GM23338 (cell line): ENCODE measurements at regions not wholly inside any gene's neighbourhood (a gene's known extent, or its start where the extent isn't known, plus 50 kb on each side); places are given as distances from the start of the nearest gene placed in this dataset.
A peak's percentile ranks its signal among the peaks of the same experiment; 100 is the strongest.

Experiments
- ATAC-seq: fragments of 200-7000 bp; cut with Tn5 transposase; 3 replicates; pipeline ENCODE4 v1.9.1; 2020
- DNase-seq: peaks from one replicate; pipeline ENCODE4 v3.0.0-alpha.2; 2015; ENCODE audit warnings: low spot score
- H2AFZ ChIP-seq: fragments of 200-600 bp; sonication (generic); 2 replicates; pipeline ENCODE4 v1.8.0; 2016; ENCODE audit warnings: antibody characterized with exemption, mild to moderate bottlenecking, moderate library complexity
- H3F3A ChIP-seq: fragments of 200-600 bp; sonication (generic); replicated peaks from 2 replicates; pipeline ENCODE4 v1.8.0; 2017; ENCODE audit warnings: antibody characterized with exemption, mixed run types, low read depth
- H3K27ac ChIP-seq: fragments of 200-600 bp; sonication (generic); 2 replicates; pipeline ENCODE4 v1.6.1; 2016; ENCODE audit warnings: low read depth
- H3K27me3 ChIP-seq: fragments of 200-600 bp; sonication (generic); 2 replicates; pipeline ENCODE4 v1.8.0; 2016; ENCODE audit warnings: mild to moderate bottlenecking, mixed run types, moderate library complexity; ENCODE audit not compliant: insufficient read depth
- H3K36me3 ChIP-seq: fragments of 200-600 bp; sonication (generic); 2 replicates; pipeline ENCODE4 v1.8.0; 2016; ENCODE audit warnings: mild to moderate bottlenecking; ENCODE audit not compliant: insufficient read depth
- H3K4me1 ChIP-seq: fragments of 200-600 bp; sonication (generic); 2 replicates; pipeline ENCODE4 v1.8.0; 2016; ENCODE audit warnings: mild to moderate bottlenecking, moderate library complexity; ENCODE audit not compliant: insufficient read depth
- H3K4me2 ChIP-seq: fragments of 200-600 bp; sonication (generic); 2 replicates; pipeline ENCODE4 v1.7.1; 2017; ENCODE audit warnings: mixed run types
- H3K4me3 ChIP-seq: fragments of 200-600 bp; sonication (generic); 2 replicates; pipeline ENCODE4 v1.6.1; 2016; ENCODE audit warnings: mixed run types
- H3K79me2 ChIP-seq: fragments of 200-600 bp; sonication (generic); replicated peaks from 2 replicates; pipeline ENCODE4 v1.8.0; 2017; ENCODE audit warnings: mild to moderate bottlenecking; ENCODE audit not compliant: insufficient read depth
- H3K9me2 ChIP-seq: fragments of 200-600 bp; sonication (generic); 2 replicates; pipeline ENCODE4 v1.8.0; 2017; ENCODE audit not compliant: insufficient read depth
- H4K20me1 ChIP-seq: fragments of 200-600 bp; sonication (generic); replicated peaks from 2 replicates; pipeline ENCODE4 v1.8.0; 2017; ENCODE audit warnings: mild to moderate bottlenecking; ENCODE audit not compliant: insufficient read depth
- H3K27ac Mint-ChIP-seq: 2 replicates; pipeline ENCODE4 v1.8.0; 2020; ENCODE audit warnings: inconsistent platforms, mild to moderate bottlenecking, moderate library complexity, mixed read lengths
- H3K27me3 Mint-ChIP-seq: 3 replicates; pipeline ENCODE4 v1.8.0; 2022; ENCODE audit warnings: low read depth, mild to moderate bottlenecking, moderate library complexity, mixed read lengths, inconsistent platforms; ENCODE audit not compliant: insufficient read depth, poor library complexity
- H3K36me3 Mint-ChIP-seq: 3 replicates; pipeline ENCODE4 v1.8.0; 2021; ENCODE audit warnings: low read depth, mild to moderate bottlenecking, inconsistent platforms, moderate library complexity, mixed read lengths
- H3K4me1 Mint-ChIP-seq: 3 replicates; pipeline ENCODE4 v1.8.0; 2020; ENCODE audit warnings: mild to moderate bottlenecking, inconsistent platforms, mixed read lengths
- H3K4me3 Mint-ChIP-seq: 3 replicates; pipeline ENCODE4 v1.8.0; 2021; ENCODE audit warnings: moderate library complexity, mild to moderate bottlenecking, inconsistent platforms, mixed read lengths
- H3K9me3 Mint-ChIP-seq: 3 replicates; pipeline ENCODE4 v1.8.0; 2020; ENCODE audit warnings: moderate library complexity, mild to moderate bottlenecking, inconsistent platforms, mixed read lengths
- CREB1 ChIP-seq: fragments of 250-450 bp; sonication (Bioruptor Pico); IDR thresholded peaks from 2 replicates; pipeline ENCODE4 v1.5.0; 2020; ENCODE audit warnings: low read depth, mild to moderate bottlenecking, moderate library complexity
- EZH2 ChIP-seq: fragments of 200-600 bp; sonication (generic); IDR thresholded peaks from one replicate; pipeline ENCODE4 v1.8.0; 2017; ENCODE audit warnings: antibody characterized with exemption, mild to moderate bottlenecking, low read depth; ENCODE audit not compliant: unreplicated experiment
- EZH2phosphoT487 ChIP-seq: fragments of 200-600 bp; sonication (generic); IDR thresholded peaks from one replicate; pipeline ENCODE4 v1.8.1; 2018; ENCODE audit warnings: antibody characterized with exemption; ENCODE audit not compliant: unreplicated experiment
- JUNB ChIP-seq: IDR thresholded peaks from one replicate; pipeline ENCODE4 v1.6.1; 2016; ENCODE audit warnings: antibody characterized with exemption; ENCODE audit not compliant: unreplicated experiment
- NANOG ChIP-seq: IDR thresholded peaks from 2 replicates; pipeline ENCODE4 v1.6.1; 2016; ENCODE audit warnings: antibody characterized with exemption, borderline replicate concordance
- POLR2AphosphoS5 ChIP-seq: IDR thresholded peaks from 2 replicates; pipeline ENCODE4 v1.6.1; 2016; ENCODE audit warnings: antibody characterized with exemption, low read depth
- ZNF114 ChIP-seq: fragments of 250-450 bp; sonication (Bioruptor Pico); IDR thresholded peaks from 2 replicates; pipeline ENCODE4 v1.5.0; 2020; ENCODE audit warnings: mild to moderate bottlenecking, moderate library complexity
- ZNF331 ChIP-seq: fragments of 250-450 bp; sonication (Bioruptor Pico); IDR thresholded peaks from 2 replicates; pipeline ENCODE4 v1.5.0; 2020; ENCODE audit warnings: low read depth, mild to moderate bottlenecking, moderate library complexity
- TF ChIP-seq, protein P1 (sequence below): fragments of 250-450 bp; sonication (Bioruptor Pico); IDR thresholded peaks from 2 replicates; pipeline ENCODE4 v1.5.0; 2020; ENCODE audit warnings: mild to moderate bottlenecking, moderate library complexity
- TF ChIP-seq, protein P2 (sequence below): IDR thresholded peaks from 2 replicates; pipeline ENCODE4 v1.6.1; 2016; ENCODE audit warnings: antibody characterized with exemption
- TF ChIP-seq, protein P3 (sequence below), 2 experiments: fragments of 200-600 bp in 1 of 2; sonication (generic) in 1 of 2; conservative IDR thresholded peaks; 2 replicates each; pipeline versions ENCODE4 v1.5.1 to v1.6.1; 2016 to 2017; ENCODE audit warnings: antibody characterized with exemption in 2 of 2, low read depth in 2 of 2, mild to moderate bottlenecking in 2 of 2, moderate library complexity in 1 of 2

DNA sequence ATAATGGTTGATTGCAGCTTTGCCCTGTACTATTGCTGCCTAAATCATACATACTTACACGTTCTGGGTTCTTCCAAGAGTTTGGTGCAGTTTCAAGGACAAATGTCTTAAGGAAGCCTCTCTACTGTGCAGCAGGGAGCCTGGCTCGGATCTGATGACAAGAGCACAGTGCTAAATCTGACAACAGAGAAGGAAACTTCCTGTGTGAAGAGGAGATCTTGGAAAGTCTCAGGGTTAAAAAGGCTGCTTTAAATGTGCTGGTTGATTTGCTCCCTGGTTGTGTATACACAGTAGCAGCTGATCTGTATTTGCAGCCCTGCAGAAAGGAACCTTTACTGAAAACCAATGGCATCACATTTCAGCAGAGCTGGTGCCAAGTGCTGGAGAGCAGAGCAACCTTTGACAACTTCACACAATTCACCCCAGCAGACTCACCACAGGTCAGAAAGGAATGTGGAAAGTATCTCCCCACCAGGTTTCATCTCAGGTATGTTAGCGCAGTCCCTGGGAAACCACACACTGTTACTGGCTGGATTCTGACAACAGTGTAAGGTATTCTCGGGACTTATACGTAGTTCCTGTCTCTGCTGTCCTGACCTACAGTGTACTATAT lies 355.0 kb upstream of the ESRRG start:
- Mint-ChIP-seq H3K27ac (no peak overlapping the region), H3K4me3 (no peak overlapping the region), H3K27me3 (no peaks in the 10 kb centered on the region), H3K4me1 (peaks cover 13% of the 10 kb centered on the region; the same call in 2 of the 3 replicates), H3K9me3 (no peaks in the 10 kb centered on the region), H3K36me3 (no peaks in the 10 kb centered on the region)
- H3K9me2 ChIP-seq: no peaks in the 10 kb centered on the region
- H2AFZ ChIP-seq: peak overlapping the region; percentile 40
- H3K36me3 ChIP-seq: no peaks in the 10 kb centered on the region
- no peak overlapping the region for H3K4me3 ChIP-seq
- H3K27ac ChIP-seq: no peak overlapping the region
- no peaks in the 10 kb centered on the region for H3F3A ChIP-seq
- TF ChIP-seq, protein P1, sequence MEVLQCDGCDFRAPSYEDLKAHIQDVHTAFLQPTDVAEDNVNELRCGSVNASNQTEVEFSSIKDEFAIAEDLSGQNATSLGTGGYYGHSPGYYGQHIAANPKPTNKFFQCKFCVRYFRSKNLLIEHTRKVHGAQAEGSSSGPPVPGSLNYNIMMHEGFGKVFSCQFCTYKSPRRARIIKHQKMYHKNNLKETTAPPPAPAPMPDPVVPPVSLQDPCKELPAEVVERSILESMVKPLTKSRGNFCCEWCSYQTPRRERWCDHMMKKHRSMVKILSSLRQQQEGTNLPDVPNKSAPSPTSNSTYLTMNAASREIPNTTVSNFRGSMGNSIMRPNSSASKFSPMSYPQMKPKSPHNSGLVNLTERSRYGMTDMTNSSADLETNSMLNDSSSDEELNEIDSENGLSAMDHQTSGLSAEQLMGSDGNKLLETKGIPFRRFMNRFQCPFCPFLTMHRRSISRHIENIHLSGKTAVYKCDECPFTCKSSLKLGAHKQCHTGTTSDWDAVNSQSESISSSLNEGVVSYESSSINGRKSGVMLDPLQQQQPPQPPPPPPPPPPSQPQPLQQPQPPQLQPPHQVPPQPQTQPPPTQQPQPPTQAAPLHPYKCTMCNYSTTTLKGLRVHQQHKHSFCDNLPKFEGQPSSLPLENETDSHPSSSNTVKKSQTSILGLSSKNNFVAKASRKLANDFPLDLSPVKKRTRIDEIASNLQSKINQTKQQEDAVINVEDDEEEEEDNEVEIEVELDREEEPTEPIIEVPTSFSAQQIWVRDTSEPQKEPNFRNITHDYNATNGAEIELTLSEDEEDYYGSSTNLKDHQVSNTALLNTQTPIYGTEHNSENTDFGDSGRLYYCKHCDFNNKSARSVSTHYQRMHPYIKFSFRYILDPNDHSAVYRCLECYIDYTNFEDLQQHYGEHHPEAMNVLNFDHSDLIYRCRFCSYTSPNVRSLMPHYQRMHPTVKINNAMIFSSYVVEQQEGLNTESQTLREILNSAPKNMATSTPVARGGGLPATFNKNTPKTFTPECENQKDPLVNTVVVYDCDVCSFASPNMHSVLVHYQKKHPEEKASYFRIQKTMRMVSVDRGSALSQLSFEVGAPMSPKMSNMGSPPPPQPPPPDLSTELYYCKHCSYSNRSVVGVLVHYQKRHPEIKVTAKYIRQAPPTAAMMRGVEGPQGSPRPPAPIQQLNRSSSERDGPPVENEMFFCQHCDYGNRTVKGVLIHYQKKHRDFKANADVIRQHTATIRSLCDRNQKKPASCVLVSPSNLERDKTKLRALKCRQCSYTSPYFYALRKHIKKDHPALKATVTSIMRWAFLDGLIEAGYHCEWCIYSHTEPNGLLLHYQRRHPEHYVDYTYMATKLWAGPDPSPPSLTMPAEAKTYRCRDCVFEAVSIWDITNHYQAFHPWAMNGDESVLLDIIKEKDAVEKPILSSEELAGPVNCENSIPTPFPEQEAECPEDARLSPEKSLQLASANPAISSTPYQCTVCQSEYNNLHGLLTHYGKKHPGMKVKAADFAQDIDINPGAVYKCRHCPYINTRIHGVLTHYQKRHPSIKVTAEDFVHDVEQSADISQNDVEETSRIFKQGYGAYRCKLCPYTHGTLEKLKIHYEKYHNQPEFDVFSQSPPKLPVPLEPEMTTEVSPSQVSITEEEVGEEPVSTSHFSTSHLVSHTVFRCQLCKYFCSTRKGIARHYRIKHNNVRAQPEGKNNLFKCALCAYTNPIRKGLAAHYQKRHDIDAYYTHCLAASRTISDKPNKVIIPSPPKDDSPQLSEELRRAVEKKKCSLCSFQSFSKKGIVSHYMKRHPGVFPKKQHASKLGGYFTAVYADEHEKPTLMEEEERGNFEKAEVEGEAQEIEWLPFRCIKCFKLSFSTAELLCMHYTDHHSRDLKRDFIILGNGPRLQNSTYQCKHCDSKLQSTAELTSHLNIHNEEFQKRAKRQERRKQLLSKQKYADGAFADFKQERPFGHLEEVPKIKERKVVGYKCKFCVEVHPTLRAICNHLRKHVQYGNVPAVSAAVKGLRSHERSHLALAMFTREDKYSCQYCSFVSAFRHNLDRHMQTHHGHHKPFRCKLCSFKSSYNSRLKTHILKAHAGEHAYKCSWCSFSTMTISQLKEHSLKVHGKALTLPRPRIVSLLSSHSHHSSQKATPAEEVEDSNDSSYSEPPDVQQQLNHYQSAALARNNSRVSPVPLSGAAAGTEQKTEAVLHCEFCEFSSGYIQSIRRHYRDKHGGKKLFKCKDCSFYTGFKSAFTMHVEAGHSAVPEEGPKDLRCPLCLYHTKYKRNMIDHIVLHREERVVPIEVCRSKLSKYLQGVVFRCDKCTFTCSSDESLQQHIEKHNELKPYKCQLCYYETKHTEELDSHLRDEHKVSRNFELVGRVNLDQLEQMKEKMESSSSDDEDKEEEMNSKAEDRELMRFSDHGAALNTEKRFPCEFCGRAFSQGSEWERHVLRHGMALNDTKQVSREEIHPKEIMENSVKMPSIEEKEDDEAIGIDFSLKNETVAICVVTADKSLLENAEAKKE (CRISPR knock-in tag): 0 out of 2 replicates have a peak, but pooled peaks have one; percentile 27
- no peak for TF ChIP-seq CREB1
- H4K20me1 ChIP-seq: no peaks in the 10 kb centered on the region
- peak; percentile 70 for ATAC-seq
- DNase-seq: peak; percentile 17
- no peaks in the 10 kb centered on the region for H3K4me1 ChIP-seq
- H3K4me2 ChIP-seq: no peak overlapping the region
- H3K79me2 ChIP-seq: no peaks in the 10 kb centered on the region
- no peaks in the 10 kb centered on the region for H3K27me3 ChIP-seq

DNA sequence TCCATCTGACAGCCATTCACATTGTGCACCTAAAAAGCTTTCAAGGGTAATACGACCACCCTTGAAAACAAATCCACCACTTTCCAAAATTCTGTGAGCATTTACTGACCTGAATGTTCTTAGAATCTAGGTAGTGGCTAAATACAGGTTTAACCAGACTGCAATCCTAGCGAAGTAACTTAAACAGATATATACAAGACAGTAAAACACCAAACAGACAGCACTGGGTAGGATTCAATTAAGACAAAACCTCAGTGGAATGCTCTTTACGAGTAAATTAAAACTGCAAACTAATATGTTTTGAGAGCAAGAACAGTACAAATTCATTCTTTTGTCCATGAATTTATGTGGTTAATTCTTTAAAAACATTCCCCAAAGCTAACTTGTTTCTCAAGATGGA lies 354.2 kb upstream of the ESRRG start:
- H3K36me3 ChIP-seq: no peaks in the 10 kb centered on the region
- H3K79me2 ChIP-seq: no peaks in the 10 kb centered on the region
- no peaks in the 10 kb centered on the region for H3F3A ChIP-seq
- ATAC-seq: no peak
- no peak for DNase-seq
- no peaks in the 10 kb centered on the region for H3K36me3 Mint-ChIP-seq
- H3K4me3 ChIP-seq: no peak overlapping the region
- no peak overlapping the region for H2AFZ ChIP-seq
- no peak overlapping the region for H3K4me3 Mint-ChIP-seq
- no peak overlapping the region for H3K27ac Mint-ChIP-seq
- no peaks in the 10 kb centered on the region for H4K20me1 ChIP-seq
- no peaks in the 10 kb centered on the region for H3K9me3 Mint-ChIP-seq
- no peak overlapping the region for H3K27ac ChIP-seq
- H3K27me3 Mint-ChIP-seq: no peaks in the 10 kb centered on the region
- H3K9me2 ChIP-seq: no peaks in the 10 kb centered on the region
- H3K4me2 ChIP-seq: no peak overlapping the region
- H3K27me3 ChIP-seq: no peaks in the 10 kb centered on the region
- no peaks in the 10 kb centered on the region for H3K4me1 ChIP-seq
- H3K4me1 Mint-ChIP-seq: peaks cover 13% of the 10 kb centered on the region; the same call in 2 of the 3 replicates
- TF ChIP-seq, protein P2, sequence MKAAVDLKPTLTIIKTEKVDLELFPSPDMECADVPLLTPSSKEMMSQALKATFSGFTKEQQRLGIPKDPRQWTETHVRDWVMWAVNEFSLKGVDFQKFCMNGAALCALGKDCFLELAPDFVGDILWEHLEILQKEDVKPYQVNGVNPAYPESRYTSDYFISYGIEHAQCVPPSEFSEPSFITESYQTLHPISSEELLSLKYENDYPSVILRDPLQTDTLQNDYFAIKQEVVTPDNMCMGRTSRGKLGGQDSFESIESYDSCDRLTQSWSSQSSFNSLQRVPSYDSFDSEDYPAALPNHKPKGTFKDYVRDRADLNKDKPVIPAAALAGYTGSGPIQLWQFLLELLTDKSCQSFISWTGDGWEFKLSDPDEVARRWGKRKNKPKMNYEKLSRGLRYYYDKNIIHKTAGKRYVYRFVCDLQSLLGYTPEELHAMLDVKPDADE: no peak
- TF ChIP-seq POLR2AphosphoS5 (no peak), ZNF331 (no peak), JUNB (no peak), CREB1 (no peak), NANOG (no peak), EZH2phosphoT487 (no peak), ZNF114 (CRISPR knock-in tag) (no peak), EZH2 (no peak)
- TF ChIP-seq, protein P3, sequence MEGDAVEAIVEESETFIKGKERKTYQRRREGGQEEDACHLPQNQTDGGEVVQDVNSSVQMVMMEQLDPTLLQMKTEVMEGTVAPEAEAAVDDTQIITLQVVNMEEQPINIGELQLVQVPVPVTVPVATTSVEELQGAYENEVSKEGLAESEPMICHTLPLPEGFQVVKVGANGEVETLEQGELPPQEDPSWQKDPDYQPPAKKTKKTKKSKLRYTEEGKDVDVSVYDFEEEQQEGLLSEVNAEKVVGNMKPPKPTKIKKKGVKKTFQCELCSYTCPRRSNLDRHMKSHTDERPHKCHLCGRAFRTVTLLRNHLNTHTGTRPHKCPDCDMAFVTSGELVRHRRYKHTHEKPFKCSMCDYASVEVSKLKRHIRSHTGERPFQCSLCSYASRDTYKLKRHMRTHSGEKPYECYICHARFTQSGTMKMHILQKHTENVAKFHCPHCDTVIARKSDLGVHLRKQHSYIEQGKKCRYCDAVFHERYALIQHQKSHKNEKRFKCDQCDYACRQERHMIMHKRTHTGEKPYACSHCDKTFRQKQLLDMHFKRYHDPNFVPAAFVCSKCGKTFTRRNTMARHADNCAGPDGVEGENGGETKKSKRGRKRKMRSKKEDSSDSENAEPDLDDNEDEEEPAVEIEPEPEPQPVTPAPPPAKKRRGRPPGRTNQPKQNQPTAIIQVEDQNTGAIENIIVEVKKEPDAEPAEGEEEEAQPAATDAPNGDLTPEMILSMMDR (conservative IDR thresholded peaks at IDR 0.05; ENCODE audit: low read depth in 2 of 2): no peak
